ENCODE measurements at regions not wholly inside any gene's neighbourhood (a gene's known extent, or its start where the extent isn't known, plus 50 kb on each side); places are given as distances from the start of the nearest gene placed in this dataset.

- no peak for TF ChIP-seq CTCF (conservative IDR thresholded peaks at IDR 0.05)
- TF ChIP-seq ZFX (IDR thresholded peaks at IDR 0.05), result no peak
Observed at GRCh38 chr15:93298901-93299300, 209.9 kb upstream of the RGMA start.

Measured in C4-2B (cell line).